Subcutaneous abdominal adipose tissue (tissue), 5 donors: ENCODE measurements at regions not wholly inside any gene's neighbourhood (a gene's known extent, or its start where the extent isn't known, plus 50 kb on each side); places are given as distances from the start of the nearest gene placed in this dataset.

Source experiments
- H3K27ac ChIP-seq: one replicate; pipeline ENCODE4 v1.7.0; 2013; ENCODE audit warnings: low read depth, mild to moderate bottlenecking, inconsistent platforms, low read length, moderate library complexity
- H3K27me3 ChIP-seq, 5 donors: one replicate each; pipeline ENCODE4 v1.7.0; 2013; ENCODE audit warnings: low read length in 5 of 5, inconsistent platforms in 1 of 5; ENCODE audit not compliant: control insufficient read depth in 5 of 5, insufficient read depth in 4 of 5
- H3K36me3 ChIP-seq, 5 donors: one replicate each; pipeline ENCODE4 v1.7.0; 2013; ENCODE audit warnings: low read length in 5 of 5; ENCODE audit not compliant: control insufficient read depth in 5 of 5, insufficient read depth in 5 of 5
- H3K4me1 ChIP-seq, 5 donors: one replicate each; pipeline ENCODE4 v1.7.0; 2013; ENCODE audit warnings: low read length in 5 of 5, mild to moderate bottlenecking in 3 of 5, moderate library complexity in 1 of 5; ENCODE audit not compliant: control insufficient read depth in 5 of 5, insufficient read depth in 5 of 5
- H3K4me3 ChIP-seq, 5 donors: one replicate each; pipeline ENCODE4 v1.7.0; 2013; ENCODE audit warnings: low read length in 5 of 5, low read depth in 1 of 5
- H3K9ac ChIP-seq, 5 donors: one replicate each; pipeline ENCODE4 v1.7.0; 2013; ENCODE audit warnings: low read length in 5 of 5, mild to moderate bottlenecking in 4 of 5, moderate library complexity in 3 of 5
- H3K9me3 ChIP-seq, 5 donors: one replicate each; pipeline ENCODE4 v1.7.0; 2013; ENCODE audit warnings: low read length in 5 of 5; ENCODE audit not compliant: control insufficient read depth in 5 of 5
- donor health status: healthy.
- donor health status: healthy.
- donor health status: healthy.
- donor health status: healthy.
- donor health status: healthy.

GRCh38 chr16:80109581-80109980 is 431.2 kb upstream of the DYNLRB2 start:
- peaks cover 0 to 8% (median 0%) of the 10 kb centered on the region in 5 donors for H3K4me1 ChIP-seq
- H3K27ac ChIP-seq, result no peak overlapping the region
- H3K9me3 ChIP-seq, result no peaks in the 10 kb centered on the region
- no peak overlapping the region for H3K9ac ChIP-seq
- no peaks in the 10 kb centered on the region for H3K36me3 ChIP-seq
- H3K4me3 ChIP-seq, result no peak overlapping the region
- H3K27me3 ChIP-seq, result no peaks in the 10 kb centered on the region

GRCh38 chr16:80107900-80108299 is 432.9 kb upstream of the DYNLRB2 start:
- no peak overlapping the region for H3K27ac ChIP-seq
- H3K4me1 ChIP-seq, result no peaks in the 10 kb centered on the region
- no peak overlapping the region for H3K9ac ChIP-seq
- H3K4me3 ChIP-seq, result no peak overlapping the region
- H3K36me3 ChIP-seq, result no peaks in the 10 kb centered on the region
- no peaks in the 10 kb centered on the region for H3K27me3 ChIP-seq
- no peaks in the 10 kb centered on the region for H3K9me3 ChIP-seq

DNA sequence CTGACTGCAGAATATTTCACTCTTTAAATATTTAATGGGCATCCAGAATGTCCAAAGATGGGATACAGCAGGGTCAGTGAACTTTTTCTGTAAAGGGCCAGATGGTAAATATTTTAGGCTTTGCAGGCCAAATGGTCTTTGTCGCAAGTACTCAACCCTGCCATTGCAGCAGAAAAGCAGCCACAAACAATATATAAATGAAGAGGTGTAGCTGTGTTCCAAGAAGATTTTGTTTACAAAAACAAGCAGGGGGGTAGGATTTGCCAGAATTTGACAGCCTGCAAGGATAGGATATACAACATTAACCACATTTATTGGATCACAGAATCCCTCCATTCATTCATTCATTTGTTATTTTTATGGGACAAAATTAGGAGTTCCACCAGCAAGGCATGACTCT is 435.0 kb upstream of the DYNLRB2 start:
- Histone ChIP-seq H3K9ac (no peak overlapping the region), H3K36me3 (no peaks in the 10 kb centered on the region), H3K4me1 (no peaks in the 10 kb centered on the region), H3K27me3 (no peaks in the 10 kb centered on the region), H3K9me3 (peaks cover 0 to 3% (median 0%) of the 10 kb centered on the region in 5 donors), H3K27ac (no peak overlapping the region), H3K4me3 (no peak overlapping the region)

DNA sequence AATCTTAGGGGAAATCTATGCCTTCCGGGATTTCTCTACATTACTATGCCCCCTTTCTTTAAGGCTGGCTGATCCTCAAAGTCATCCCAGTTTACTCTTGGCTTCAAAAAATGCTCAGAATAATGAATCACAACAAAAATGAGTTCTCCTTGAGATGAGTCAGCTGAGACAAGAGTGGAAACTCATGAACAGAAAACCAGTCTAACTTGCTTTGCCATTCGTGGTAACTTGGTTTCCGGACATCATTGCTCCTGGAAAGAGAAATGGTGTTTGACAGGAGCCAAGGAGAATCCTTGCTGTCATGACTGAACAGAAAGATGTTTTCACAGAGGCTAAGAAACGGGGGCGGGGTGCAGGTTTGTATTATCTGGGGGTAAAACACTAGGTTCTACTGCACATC is 435.6 kb upstream of the DYNLRB2 start:
- no peak overlapping the region for H3K4me3 ChIP-seq
- no peak overlapping the region for H3K27ac ChIP-seq
- no peaks in the 10 kb centered on the region for H3K27me3 ChIP-seq
- no peak overlapping the region for H3K9ac ChIP-seq
- no peaks in the 10 kb centered on the region for H3K36me3 ChIP-seq
- peaks cover 0 to 3% (median 0%) of the 10 kb centered on the region in 5 donors for H3K9me3 ChIP-seq
- H3K4me1 ChIP-seq, result no peaks in the 10 kb centered on the region

GRCh38 chr16:80104401-80104800 is 436.4 kb upstream of the DYNLRB2 start:
- Histone ChIP-seq H3K4me3 (no peak overlapping the region), H3K4me1 (no peaks in the 10 kb centered on the region), H3K36me3 (no peaks in the 10 kb centered on the region), H3K9ac (no peak overlapping the region), H3K27ac (no peak overlapping the region), H3K27me3 (no peaks in the 10 kb centered on the region), H3K9me3 (peaks cover 0 to 3% (median 0%) of the 10 kb centered on the region in 5 donors)

DNA sequence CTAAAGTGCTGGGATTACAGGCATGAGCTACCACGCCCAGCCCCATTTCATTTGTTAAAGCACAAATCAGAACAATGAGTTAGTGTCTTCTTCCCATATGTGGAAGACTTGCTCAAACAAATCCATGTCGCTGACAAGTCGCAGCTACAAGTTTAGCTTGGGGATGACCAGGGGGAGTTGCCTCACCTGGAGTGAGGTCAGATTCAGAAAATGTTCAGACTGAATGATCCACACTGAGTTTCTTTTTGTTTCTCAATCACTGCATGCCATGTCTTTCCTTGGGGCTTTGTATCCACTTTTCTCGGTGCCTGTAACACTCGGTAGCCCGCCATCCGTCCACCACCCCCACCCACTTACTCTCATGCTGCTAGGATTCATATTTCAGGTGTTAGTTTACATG is 437.3 kb upstream of the DYNLRB2 start:
- no peaks in the 10 kb centered on the region for H3K36me3 ChIP-seq
- no peak overlapping the region for H3K4me3 ChIP-seq
- H3K27ac ChIP-seq, result no peak overlapping the region
- peaks cover 0 to 3% (median 0%) of the 10 kb centered on the region in 5 donors for H3K9me3 ChIP-seq
- no peaks in the 10 kb centered on the region for H3K4me1 ChIP-seq
- H3K9ac ChIP-seq, result no peak overlapping the region
- no peaks in the 10 kb centered on the region for H3K27me3 ChIP-seq

- Histone ChIP-seq H3K36me3 (no peaks in the 10 kb centered on the region), H3K27ac (no peak overlapping the region), H3K4me1 (no peaks in the 10 kb centered on the region), H3K27me3 (no peaks in the 10 kb centered on the region), H3K9me3 (peaks cover 0 to 11% (median 8%) of the 10 kb centered on the region in 5 donors), H3K4me3 (no peak overlapping the region), H3K9ac (no peak overlapping the region)
Measured at GRCh38 chr16:80100846-80101451, 439.8 kb upstream of the DYNLRB2 start.

GRCh38 chr16:80100186-80100585 is 440.6 kb upstream of the DYNLRB2 start:
- Histone ChIP-seq H3K36me3 (no peaks in the 10 kb centered on the region), H3K9me3 (peaks cover 0 to 11% (median 8%) of the 10 kb centered on the region in 5 donors), H3K27ac (no peak overlapping the region), H3K4me1 (no peaks in the 10 kb centered on the region), H3K9ac (no peak overlapping the region), H3K27me3 (no peaks in the 10 kb centered on the region), H3K4me3 (no peak overlapping the region)

DNA sequence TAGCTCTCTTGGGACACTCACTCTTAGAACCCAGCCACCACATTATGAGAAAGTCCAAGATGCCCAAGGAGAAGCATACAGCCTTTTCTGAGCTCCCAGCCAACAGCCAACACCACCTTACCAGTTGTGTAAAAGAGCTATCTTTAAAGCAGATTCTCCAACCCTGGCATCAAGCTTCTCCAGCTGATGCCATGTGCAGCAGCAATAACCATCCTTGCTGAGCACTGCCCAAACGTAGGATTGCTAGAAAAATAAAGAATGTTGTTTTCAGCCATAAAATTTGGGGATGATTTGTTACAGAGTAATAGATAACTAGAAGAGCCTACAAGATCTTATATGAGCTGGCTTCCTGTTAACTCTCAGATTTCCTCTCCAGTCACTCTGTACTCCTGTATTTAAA is 443.7 kb upstream of the DYNLRB2 start:
- Histone ChIP-seq H3K4me3 (no peak overlapping the region), H3K27ac (no peak overlapping the region), H3K9ac (no peak overlapping the region), H3K4me1 (no peaks in the 10 kb centered on the region), H3K36me3 (no peaks in the 10 kb centered on the region), H3K27me3 (no peaks in the 10 kb centered on the region), H3K9me3 (peaks cover 0 to 11% (median 8%) of the 10 kb centered on the region in 5 donors)

GRCh38 chr16:80092681-80093080 is 448.1 kb upstream of the DYNLRB2 start:
- no peak overlapping the region for H3K27ac ChIP-seq
- no peak overlapping the region for H3K9ac ChIP-seq
- no peaks in the 10 kb centered on the region for H3K4me1 ChIP-seq
- no peak overlapping the region for H3K4me3 ChIP-seq
- no peaks in the 10 kb centered on the region for H3K27me3 ChIP-seq
- H3K36me3 ChIP-seq, result no peaks in the 10 kb centered on the region
- peaks cover 0 to 9% (median 8%) of the 10 kb centered on the region in 5 donors for H3K9me3 ChIP-seq
